ENCODE measurements at regions not wholly inside any gene's neighbourhood (a gene's known extent, or its start where the extent isn't known, plus 50 kb on each side); places are given as distances from the start of the nearest gene placed in this dataset.

- no peak for DNase-seq
Observed at GRCh38 chr2:157194844-157195243, 62.7 kb upstream of the GALNT5 start.

- DNase-seq = no peak
Observed at GRCh38 chr2:157196956-157197355, 60.5 kb upstream of the GALNT5 start.

DNA sequence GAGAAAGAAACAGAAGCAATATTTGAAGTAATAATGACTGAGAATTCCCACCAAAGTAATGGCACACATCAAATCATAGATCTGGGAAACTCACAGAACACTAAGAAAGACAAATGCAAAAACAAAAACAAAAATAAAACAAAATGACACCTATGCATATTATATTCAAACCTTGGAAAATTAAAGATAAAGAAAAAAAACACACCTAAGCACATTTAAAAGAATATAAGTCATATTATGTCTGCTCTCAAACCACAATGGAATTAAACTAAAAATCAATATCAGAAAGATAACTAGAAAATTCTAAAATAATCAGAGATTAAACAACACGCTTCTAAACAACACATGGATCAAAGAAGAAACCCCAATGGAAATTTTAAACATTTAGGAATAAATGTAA is 59.7 kb upstream of the GALNT5 start:
- no peak for DNase-seq

DNA sequence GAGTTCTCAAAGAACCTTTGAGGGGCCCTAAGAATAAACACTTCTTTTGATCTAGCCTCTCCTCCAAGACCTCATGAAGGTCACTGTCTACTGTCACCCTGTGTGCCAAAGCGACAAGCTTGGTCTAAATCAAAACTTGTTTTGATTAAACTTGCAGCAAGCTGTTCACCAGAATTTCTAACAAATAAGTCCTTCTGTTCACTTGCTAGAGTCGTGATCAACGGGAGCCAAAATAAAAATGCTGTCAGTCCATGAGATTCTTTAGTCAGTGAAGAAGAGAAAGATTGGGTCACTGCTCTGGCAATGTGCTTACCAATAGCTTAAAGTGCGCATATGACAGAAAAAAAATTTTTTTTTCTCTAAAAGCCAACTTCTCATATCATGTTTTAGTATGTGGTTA is 53.9 kb upstream of the GALNT5 start:
- no peak for DNase-seq

DNA sequence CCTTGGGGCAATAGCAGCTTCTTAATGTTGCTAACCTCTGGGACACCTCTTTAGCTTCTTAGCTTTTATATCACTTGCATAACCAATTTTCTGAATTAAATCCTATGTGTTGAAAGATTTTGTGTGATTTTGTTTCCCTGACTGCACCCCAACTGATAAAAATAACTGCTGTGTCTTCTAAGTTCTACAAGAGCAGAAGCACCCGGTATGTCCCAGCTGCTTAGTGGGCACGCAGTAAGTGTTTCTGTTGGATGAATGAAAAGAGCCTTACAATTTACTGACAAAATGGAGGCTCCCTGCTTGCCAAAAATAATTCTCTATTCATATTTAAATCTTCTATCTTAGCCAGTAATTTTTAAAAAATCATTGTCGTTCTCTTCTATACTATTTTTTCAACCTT is 53.1 kb upstream of the GALNT5 start:
- no peak for DNase-seq

GRCh38 chr2:157206916-157207315 is 50.6 kb upstream of the GALNT5 start:
- DNase-seq = no peak
